NCI-H128 (cell line): ENCODE measurements at regions not wholly inside any gene's neighbourhood (a gene's known extent, or its start where the extent isn't known, plus 50 kb on each side); places are given as distances from the start of the nearest gene placed in this dataset.
"Not testable (repeated sequence)": the region's sequence is repeated elsewhere in the genome, so short reads cannot be mapped to it uniquely, and the experiment has no call there.

Source experiments
- DNase-seq: peaks from one replicate; lab custom pipeline; 2025; ENCODE audit not compliant: unreplicated experiment; lab: John Stamatoyannopoulos, UW

DNA sequence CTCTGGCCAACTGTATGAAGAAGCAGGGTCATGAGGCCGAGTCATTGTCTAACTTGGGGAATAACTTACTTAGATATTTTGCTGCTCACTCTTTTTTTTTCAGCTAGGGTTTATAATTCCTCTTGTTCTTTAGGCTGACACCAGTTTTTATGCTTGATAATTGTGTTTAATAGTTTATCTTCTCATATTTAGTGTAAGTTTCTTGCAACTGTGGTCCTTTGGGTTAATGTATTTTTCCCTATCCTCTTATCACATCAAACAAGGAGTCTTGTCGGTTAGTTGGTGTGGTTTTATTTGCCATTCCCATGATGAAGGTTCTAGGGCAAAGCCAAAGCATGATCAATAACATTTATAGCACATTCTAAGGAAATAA lies 204.6 kb downstream of the NUFIP1 start:
- no peak for DNase-seq

DNA sequence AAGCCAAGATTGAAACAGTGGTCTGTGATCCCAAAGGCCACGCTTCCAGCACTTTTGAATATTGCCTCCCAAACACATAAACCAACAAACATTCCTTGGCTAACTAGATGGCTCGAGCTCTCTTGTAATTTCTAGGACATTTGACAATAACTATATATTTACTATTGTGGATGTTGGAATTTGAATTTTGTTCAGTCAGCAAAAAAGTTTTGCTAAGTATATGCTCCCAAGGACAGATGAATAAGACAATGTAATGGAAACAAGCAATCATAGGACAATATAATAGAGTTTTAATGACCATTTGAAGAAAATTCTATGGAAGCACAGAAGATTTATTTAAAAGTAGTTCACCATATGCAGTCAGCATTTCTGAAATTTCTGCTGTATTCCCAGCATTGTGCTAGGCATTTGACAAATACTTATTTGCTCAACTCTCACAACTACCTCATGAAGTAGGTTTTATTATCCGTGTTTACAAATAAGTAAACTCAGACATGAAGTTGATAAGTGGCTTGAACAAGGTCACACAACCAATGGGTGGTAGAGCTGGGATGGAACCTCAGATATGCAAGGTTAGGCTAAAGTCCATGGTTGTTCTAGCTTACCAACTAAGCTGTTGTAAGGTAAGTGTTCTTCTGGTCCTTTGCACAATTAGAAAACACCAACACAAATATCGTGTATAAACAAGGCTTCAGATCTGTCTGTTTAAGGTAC lies 205.1 kb downstream of the NUFIP1 start:
- no peak for DNase-seq

DNA sequence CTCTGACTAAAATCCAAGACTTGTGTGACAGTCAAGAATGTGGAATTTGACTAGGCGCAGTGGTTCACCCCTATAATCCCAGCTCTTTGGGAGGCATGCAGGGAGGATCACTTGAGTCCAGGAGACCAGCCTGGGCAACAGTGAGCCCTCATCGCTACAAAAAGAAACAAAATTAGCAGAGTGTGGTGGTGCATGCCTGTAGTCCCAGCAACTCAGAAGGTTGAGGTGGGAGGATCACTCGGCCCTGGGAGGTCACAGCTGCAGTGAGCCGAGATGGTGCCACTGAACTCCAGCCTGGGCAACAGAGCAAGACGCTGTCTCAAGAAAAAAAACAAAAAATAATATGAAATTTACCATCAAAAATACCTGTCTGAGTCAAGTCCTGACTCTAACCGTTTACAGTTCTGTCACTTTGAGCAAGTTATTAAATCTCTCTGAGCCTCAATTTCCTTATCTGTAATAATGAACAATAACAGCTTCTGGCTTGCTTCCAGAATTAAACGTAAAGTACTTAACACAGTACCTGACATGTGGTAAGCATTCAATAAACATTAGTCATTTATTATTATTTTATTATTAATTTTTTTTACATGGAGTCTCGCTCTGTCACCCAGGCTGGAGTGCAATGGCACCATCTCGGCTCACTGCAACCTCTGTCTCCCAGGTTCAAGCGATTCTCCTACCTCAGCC lies 204.6 kb upstream of the TSC22D1 start:
- DNase-seq, result no peak

DNA sequence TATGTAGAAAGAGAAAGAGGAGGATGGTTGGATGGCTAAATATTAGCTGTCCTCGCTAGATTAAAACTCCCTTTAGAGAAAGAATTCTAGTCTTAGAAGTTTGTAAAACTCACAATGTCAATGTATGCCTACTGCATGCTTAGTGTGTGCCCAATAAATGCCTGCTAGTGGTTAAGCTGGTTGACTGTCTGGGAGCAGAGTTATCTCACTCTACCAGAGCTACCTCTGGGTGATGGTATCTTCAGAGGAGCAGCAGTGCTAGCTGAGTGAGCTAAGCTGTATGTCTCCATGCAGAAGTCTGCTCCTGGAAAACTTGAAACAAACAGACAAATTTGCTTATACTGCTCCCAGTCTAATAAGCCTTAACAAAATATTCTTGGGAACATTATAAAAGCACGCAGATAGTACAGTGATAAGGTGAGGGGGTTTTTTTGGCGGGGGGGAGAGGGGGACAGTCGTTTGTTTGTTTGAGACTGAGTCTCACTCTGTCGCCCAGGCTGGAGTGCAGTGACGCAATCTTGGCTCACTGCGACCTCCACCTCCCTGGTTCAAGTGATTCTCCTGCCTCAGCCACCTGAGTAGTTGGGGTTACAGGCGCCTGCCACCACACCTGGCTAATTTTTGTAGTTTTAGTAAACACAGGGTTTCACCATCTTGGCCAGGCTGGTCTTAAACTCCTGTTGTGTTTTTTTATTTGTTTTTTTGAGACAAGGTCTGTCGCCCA lies 202.8 kb upstream of the TSC22D1 start:
- DNase-seq, result no peak

DNA sequence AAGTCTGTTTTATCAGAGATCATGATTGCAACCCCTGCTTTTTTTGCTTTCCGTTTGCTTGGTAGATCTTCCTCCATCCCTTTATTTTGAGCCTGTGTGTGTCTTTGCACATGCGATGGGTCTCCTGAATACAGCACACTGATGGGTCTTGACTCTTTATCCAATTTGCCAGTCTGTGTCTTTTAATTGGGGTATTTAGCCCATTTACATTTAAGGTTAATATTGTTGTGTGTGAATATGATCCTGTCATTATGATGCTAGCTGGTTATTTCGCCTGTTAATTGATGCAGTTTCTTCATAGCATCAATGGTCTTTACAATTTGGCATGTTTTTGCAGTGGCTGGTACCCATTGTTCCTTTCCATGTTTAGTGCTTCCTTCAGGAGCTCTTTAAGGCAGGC lies 199.2 kb upstream of the TSC22D1 start:
- not testable (repeated sequence) for DNase-seq

DNA sequence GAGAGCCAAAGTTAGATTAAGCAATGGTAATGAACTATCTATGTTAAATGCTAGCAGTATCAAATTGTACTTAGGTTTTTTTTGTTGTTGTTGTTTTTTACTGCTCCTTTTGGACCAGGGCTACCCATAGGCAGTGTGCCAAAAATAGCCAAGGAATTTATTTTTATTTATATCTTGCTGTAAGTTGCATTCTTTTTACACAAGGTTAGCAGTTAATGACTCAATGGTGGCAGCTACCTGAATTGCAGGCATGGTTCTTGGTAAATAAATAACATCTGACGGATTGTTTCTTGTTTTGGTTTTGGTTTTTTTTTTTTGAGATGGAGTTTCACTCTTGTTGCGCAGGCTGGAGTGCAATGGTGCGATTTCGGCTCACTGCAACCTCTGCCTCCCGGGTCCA lies 194.8 kb upstream of the TSC22D1 start:
- DNase-seq, result no peak

DNA sequence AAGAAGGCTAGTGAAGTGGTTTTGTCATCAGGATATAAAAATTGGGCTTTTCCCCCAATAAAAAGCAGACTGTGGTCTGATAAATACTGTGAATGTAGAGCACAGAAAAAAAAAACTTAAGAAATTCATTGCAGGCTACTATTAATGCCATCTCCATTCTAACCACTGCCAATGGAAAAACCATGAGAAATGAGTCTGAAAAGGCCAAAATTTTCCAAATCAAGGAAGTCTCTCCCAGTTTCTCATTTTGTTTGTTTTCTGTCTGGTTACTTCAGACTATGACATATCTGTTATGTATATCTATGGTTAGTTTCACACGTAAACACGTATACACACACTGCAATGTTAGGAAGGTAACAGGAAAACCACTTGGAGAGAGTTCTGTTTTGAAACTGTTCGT lies 193.6 kb upstream of the TSC22D1 start:
- no peak for DNase-seq

DNA sequence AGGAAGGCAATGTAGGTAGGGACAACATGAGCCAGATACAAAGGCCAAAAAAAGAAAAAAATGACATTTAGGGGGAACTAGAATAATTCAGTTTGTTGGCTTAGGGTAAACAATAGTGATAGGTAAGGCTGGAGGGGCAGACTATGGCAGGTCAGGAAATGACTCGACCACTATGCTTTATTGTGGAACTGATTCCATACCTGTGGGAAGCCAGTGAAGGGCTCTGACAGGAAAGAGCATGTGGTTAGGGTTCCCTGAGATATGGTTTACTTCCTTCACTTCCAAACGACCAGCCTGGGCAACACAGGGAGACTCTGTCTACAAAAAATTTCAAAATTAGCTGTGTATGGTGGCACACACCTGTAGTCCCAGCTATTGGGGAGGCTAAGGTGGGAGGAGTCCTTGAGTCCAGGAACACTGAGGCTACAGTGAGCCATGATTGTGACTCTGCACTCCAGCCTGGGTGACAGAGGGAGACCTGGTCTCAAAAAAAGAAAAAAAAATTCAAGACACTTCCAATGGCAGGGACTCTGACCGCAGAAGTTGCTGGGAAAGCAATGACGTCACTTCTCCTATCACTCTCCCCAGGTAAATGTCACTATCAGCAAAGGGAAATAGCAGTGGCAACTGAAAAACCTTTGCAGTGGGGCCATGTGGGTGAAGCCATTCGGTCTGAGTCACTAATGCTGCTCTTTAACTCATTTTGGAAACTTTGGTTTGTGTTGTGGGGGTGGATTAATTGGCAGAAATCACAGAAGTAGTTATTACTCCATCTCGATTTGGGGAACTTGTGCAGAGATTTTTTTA lies 192.8 kb upstream of the TSC22D1 start:
- no peak for DNase-seq

DNA sequence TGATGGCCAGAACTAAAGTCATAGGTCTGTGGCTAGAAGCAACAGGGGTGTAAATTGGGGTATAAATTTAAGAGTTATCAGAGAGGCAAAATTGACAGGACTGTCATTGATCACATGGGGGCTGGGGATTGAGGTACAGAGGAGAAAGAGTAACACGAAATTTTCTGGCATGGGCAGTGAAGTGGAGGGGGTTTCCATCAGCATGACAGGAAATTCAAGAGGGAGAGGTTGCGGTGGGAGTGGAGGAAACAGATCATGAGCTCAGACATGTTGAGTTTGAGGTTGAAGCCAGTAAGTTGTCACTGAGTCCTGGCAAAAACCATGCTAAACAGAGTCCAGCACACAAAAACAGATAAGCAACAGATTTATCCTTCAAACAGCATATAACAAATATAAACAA lies 192.1 kb upstream of the TSC22D1 start:
- no peak for DNase-seq

DNA sequence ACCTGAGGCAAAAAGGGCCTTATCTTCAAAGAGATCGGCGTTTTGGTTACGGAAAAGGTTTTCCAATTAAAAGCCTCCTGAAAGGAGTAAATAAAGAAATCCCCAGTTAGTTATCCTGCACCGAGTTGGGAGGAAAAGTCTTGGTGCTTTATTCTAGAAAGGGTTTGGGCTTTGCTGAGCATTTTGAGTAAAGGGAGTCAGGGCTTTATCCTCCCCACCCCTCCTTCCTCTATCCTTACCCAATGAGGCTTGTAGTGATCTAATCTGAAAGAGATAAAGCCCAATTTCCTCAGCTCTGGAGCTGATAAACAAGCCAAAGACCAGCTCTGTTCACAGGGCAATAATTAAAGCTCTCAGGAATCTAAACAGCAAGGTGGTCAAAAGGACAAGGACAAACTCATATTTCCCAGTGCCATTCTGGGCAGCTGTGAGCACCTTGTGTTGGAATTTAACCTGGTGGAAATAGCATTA lies 188.9 kb upstream of the TSC22D1 start:
- no peak for DNase-seq

DNA sequence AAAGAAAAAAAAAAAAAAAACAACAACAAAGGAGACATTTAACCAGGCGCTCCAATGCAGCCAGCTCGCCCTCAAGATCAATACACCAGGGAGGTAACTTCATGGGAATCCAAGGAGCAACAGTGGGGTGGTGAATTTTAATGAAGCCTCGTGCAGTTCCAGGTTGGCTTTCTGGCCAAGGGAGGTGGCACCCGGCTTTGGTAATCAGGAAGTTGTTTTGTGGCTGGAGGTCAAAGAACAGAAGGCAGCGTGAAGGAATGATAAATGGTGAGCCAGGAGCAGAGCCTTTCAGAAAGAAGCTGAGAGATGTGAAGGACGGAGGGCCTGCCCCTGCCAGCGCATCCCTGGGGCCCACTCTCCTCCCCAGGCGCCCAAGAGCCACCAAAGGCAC lies 188.2 kb upstream of the TSC22D1 start:
- no peak for DNase-seq

DNA sequence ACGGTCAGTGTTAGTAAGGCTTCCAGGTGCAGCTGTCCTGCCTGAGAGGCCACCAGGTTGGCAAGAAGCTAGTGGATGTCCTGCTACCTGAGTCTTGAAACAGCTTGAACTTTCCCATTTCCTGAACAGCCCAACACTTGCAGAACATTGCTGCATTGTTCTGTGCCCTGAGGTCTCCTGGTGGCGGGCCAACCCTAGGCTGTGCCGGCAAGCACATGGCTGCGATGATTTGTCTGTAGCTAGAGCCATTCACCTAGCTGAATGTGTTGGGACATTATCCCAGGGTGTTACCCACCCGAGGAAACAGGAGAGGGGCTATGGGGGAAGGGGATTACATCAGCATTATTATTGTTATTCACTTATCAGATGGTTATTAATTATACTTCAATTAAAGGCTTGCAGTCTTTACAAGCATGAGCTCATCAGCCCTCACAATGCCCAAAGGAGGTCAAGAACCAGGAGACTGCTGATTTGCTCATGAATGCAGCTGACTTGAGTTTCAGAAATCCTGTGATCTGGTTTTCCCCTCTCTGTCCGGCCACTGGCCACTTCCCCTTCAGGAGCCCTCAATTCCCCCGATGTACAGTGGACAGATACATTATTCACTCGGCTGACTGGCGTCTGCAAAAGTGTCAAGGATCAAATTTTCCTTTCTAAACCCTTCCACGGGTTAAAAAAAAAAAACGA lies 187.6 kb upstream of the TSC22D1 start:
- DNase-seq, result no peak

DNA sequence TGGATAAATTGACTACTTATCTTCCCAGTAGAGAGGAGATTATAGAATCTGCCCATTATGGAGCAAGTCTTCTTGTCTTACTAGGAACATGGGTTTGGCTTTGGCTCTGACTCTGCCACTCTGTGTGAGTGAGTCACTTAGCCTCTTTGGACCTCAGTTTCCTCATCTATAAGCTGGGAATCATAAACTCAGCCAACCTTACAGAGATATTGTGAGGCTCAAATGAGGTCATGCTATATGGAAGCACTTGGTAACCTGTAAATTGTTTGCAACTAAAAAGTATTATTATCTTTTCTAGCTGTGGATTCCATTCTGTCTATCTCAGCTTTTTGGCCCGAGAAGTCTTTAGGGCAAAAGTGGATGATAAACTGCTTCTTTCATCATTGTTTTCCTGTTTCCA lies 186.8 kb upstream of the TSC22D1 start:
- no peak for DNase-seq

DNA sequence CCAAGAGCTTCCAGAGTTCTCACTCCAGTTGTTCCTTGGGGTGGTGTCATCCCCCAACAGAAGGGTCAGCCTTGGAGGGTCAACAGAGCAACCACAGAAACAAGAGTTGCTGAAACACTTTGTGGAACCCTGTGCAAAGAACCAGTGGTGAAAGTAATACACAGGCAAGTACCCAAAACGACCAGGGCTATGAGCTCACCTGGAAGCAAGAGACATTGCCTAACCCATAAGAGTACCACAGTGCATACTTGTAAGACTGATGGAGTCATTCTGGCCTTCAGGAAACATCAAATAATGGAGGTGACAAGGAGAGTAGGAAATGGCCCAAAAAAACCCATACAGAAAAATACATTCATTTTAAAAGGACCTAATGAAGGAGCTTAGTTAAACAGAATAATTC lies 184.3 kb upstream of the TSC22D1 start:
- no peak for DNase-seq

DNA sequence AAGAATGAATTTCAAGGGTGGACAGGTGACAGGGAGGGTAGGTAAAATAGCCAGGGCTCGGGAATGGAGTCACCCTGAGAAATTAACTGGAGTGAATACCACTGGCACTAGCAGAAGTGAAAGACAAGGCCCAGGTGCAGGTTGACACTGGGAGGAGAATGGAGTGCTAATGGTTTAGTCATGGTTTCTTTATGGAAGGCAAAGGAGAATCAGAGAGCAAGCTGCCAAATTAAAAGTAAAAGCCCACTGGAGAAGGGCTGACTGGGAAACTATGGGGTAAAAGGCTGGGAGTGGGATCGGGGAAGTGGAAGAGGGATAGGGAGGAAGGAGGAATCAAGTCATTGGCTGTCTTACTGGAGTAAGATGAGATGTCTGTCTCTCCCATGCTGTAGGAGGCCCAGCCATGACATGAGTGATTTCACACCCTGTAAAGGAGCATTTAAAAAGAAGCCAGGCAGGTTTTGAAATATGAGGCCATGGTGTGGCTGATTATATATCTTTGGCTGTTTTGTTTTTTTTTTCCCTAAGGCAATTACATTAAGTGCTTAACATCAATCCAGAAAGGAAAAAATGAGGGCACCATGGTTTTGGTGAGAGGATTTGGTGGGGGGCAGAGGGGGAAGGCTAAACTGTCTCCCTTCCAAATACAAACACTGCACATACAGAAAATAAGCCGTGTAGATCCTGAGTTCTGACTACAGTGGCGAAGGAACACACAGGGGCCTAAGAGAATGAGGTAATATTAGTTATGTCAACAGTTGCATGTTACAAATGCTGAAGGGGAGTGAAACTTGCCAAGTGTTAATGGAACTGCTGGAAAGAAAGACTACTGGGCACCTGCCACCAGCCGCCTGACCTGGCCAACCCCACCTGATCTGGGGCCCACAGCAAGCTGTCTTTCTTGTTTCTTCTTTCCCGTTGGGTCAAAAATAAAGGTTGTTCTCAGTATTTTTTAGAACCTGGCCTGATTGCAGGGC lies 183.5 kb upstream of the TSC22D1 start:
- peak; percentile 50 for DNase-seq

DNA sequence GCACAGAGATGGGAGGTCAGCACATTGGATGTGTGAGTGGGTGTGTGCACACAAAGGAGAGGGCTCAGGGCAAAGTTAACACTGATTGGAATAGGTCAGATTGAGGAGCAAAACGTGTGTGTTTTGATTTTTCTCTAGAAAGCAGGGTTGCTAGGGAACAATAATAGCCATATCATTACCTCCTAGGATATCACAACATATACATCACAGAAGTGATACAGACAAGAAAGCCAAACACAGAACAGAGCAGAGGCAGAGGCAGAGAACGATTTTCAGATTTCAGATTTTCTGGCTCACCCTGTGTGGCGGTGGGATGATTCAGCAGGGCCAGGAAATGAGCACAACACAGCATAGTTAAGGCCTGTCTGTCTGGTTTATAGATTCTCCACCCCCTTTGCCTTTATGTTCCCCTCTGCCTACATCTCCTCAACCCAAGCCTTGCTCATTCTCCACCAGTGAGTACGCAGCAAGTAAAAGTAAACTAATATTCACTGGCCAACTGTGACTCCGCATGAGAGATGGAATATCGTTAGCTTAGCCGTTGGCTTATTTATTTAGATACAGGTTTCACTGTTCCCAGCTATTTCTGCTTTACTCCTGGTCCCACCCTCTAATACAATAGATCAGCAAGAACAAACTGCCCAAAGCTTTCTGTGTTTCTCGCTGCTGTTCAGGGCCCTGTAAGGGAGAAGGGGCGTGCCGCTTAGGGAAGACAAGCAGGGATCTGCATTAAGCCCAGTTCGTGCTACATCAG lies 182.7 kb upstream of the TSC22D1 start:
- no peak for DNase-seq

DNA sequence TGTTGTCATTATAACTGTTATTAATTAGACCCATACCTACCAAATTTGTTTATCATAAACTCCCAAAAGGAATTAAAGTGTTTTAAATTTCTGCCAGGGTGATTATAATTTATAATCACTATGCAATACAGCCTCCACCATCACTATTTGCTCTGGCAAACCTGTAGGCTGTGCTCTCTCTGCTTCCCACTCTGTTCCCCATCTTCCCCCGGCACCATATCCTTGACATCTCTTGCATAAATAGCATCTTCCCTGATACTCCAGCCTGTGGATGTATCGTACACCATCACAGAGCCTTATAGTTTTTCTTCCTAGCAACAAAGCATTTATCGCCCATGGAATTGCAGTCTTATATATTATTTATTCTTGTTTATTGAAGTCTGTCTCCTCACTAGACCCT lies 181.5 kb upstream of the TSC22D1 start:
- no peak for DNase-seq

DNA sequence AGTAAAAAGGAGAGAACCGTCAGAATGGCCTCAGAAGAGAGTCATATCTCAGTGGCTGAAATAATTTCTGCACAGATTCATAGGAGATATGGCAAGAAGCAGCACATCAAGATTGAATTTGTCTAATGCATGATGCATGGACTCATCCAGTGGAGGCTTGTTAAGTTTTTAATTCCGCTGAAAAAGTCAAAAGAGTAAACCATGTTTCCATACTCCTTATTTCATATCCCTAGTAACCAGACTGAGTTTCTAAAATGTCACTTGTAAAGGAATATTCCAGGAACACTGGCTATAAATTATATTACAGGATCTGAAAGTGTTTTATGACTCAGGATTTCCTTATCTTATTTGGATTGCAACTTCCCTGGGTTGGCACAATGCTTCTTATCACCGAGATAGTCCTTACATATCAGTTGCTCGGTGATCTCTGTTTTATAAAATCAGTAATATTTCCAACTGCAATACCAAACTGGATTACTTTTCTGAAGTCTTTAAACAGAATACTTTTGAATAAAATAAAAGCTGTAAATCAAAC lies 180.2 kb upstream of the TSC22D1 start:
- no peak for DNase-seq

DNA sequence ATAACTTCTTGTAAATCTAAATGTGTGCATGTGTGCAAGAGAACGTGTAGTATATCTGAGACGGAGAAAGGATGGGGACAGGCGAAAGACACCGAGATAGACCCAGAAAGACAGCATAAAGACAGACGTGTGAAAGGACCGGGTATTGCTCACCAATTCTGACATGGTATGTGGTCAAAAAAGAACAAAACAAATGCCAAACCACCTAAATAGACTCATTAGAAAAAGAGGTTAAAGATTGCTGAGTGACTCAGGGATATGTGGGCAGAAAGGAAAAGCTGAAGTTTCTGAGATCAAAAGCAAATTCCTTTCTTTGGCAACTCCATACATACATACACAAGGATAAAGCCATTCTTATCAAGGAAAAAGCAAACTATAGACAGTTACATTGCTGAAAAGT lies 179.7 kb upstream of the TSC22D1 start:
- DNase-seq, result no peak
